ENCODE measurements at regions not wholly inside any gene's neighbourhood (a gene's known extent, or its start where the extent isn't known, plus 50 kb on each side); places are given as distances from the start of the nearest gene placed in this dataset.
"Not testable (repeated sequence)": the region's sequence is repeated elsewhere in the genome, so short reads cannot be mapped to it uniquely, and the experiment has no call there.

DNA sequence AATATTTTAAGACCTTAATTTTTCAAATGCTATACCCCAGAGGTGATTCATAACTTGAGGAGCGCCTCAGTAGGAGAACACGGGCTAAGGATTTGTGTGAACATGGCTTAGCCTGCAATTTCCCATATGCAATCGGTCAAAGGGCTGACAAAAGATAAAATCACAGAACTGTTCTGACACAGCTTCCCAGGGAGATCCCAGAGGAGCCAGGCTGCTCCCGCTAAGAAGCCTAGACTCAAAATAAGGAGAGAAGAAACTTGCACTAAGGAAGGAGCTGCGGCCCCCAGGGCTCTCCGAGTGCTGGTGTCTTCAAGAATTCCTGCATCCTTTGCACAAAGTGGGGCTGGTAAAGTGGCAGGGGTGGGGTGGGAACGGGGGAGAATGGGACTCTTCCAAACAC lies 106.3 kb upstream of the DLG1 start:
- no peak for DNase-seq

DNA sequence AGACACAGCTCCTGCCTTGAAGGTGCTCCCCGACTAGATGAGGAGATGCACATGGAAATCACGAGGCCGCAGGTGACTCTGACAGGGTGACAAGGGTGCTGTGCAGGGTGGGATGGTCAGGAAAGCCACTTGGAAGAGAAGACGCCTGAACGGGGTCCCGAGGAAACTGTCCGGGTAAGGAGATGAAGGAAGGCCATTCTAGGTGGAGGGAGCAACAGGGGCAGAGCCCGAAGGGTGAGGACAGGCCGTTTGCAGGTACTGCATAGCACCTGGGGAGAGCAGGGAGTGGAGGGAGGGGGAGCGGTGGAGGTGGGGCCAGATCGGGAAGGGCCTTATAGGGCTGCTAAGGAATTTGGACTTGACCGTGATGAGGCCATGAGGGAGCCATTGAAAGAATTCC lies 105.6 kb upstream of the DLG1 start:
- no peak for DNase-seq

DNA sequence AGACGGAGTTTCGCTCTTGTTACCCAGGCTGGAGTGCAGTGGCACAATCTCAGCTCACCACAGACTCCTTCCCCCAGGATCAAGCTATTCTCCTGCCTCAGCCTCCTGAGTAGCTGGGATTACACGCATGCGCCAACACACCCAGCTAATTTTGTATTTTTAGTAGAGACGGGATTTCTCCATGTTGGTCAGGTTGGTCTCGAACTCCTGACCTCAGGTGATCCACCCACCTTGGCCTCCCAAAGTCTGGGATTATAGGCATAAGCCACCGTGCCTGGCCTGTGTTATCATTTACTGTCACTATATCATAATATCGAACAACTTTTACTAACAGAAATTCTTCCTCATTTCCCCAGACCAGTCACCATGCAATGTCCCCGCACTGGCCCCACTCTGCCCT lies 104.0 kb upstream of the DLG1 start:
- peak; percentile 8 for DNase-seq

DNA sequence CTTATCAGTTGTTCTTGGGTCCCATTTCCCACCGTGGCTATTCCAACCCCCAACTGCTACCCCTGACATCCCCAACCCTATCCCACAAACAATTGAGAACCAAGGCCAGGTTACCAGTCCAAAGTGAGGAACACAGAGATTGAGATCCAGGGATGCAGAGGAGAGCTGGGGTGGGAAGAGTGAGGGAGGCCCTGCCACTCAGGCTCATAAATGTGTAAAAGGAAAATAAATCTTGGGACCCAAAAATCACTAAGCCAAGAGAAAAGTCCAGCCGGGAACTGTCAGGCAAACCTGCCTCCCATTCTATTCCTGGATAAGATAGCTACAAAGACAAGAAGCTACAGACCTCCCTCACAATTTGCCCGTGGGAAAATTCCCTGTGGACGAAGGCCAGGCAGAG lies 101.1 kb upstream of the DLG1 start:
- peak; percentile 13 for DNase-seq

DNA sequence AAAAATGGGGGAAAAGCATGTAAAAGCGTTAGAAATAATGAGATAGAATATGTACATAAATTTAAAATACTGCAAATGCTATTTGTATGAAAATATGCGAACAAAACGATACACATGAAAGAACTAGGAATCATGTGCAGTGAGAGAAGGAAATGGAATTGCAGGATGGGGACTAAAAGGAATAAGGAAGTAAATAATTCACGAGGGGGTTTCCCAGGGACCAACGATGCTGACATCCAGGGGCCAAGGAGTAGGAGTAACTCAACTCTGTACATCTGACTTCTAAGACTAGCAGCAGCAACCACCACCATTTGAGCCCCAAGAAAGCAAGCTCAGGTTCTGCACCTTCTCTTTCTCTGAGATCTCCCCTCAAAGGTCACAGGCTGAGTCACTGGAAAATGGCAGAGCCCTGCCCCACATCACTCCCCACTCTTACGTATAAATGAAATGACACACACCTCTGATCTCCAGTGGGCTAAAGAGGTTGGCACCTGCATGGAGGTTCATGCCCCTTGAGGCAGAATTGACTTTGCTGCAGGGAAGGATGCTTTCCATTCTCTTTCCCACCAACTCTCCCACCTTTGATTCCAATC lies 100.0 kb upstream of the DLG1 start:
- DNase-seq: no peak

DNA sequence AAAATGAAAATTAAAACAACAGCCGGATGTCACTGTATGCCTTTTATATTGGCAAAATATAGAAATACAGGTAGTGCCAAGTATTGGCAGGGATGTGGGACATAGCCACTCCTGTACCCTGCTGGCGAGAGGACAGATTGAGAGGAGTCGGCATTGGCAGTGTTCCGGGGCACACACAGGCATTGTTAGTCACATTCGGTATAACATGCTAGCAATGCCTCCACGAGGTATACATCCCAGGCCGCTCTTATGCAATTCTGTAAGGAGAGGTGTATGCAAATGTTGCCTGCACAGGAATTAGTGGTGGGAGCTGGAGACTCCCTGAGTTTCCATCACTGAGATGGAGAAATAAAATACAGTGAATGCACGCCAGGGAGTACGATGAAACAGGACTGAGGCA lies 99.4 kb upstream of the DLG1 start:
- DNase-seq: no peak

DNA sequence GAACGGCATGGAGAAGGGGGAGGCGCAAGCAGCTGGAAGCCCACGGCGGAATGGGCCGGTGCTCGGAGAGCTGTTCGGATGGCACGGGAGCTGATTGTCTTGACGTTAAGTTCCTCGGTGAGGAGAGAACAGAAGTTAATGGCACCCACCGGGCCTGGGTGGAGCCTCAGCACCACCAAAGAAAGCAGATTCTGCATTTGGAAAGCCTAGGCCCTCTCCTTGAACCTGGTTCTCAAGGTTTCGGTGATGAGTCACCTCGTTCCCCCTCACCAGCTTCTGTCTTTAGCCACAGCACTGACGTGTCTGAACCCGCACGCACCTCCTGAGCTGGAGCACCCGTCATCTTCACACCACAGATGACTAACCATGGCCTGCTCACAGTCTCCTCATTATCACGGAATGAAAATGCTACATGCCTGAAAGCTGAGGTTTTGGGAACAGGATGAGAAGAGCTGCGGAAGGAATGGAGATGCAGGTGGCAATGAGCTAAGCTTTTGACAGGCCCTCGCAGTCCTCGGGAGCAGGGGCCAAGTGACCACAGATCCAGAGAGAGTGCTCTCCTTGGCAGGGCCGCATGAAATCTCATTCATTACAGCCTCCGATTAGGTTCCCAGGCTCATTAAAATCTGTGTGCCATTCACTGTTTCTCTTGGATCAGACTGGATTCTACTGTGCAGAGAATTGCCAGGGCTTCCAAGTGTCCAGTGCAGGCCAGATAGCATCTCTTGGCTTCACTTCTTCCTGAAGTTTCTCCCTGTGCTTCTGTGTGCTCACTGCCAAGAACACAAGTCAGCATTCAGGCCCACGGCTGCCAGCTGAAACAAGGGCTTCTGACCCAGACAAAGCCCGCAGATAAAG lies 96.3 kb upstream of the DLG1 start:
- DNase-seq: peak; percentile 80

DNA sequence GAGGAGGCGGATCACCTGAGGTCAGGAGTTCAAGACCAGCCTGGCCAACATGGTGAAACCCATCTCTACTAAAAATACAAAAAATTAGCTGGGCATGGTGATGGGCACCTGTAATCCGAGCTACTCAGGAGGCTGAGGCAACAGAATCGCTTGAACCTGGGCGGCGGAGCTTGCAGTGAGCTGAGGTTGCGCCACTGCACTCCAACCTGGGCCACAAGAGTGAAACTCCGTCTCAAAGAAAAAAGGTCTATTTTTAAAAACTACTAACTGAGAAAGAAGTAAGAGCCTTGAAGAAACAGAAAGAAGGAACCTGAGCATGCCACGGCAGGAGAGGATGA lies 95.7 kb upstream of the DLG1 start:
- not testable (repeated sequence) for DNase-seq

DNA sequence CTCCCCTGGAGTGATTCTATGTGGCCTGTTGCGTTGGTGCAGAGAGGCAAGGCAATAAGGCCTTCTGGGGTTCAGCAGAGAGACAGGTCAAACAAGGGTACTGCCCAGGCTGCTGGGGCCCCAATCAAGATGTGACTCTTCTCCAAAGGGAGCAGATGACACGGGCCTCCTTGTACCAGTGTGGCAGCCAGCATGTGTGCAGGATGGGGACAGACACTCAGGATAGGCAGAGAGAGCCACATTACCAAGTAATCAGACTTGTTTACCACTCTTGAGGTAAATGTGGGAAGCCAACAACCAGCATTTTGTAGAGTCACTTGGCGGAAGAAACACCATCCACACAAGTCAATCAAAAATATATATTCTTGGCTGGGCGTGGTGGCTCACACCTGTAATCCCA lies 95.3 kb upstream of the DLG1 start:
- no peak for DNase-seq

DNA sequence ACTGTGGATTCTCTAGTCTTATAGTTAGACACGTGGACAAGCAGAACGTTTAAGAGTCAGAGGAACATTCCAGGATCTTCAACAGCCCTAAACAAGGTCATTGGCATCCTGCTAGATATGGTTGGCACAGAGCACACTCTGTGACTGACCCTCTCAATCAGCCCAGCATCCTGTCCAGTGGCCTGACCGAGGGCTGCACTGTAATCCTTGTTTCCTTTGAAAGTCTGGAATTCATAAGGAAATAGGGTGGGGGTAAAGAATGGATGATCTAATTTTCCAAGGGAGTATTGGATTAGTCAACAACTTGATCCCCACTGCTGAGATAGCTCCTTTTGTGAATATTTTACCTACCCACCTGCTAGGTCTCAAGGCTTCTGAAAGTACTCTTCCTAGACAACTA lies 94.5 kb upstream of the DLG1 start:
- no peak for DNase-seq

DNA sequence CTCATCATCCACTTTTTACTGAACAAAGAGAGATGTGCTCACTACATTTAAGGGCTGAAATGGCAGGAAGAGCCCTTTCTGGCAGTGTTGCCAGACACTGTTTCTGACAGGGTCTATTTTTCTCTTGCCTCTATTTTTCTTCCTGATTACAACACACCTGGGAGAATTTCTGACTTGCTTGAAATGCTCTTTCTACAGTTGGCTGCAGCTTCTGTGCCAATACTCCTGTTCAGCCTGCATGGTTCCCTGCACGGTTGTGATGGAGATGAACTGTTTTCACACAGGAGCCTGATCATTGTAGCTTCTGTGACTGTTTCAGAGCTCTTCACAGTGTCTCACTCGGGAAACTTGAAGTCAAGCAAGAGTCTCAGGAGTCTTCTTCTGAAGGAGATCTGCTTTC lies 83.0 kb upstream of the DLG1 start:
- DNase-seq: no peak

DNA sequence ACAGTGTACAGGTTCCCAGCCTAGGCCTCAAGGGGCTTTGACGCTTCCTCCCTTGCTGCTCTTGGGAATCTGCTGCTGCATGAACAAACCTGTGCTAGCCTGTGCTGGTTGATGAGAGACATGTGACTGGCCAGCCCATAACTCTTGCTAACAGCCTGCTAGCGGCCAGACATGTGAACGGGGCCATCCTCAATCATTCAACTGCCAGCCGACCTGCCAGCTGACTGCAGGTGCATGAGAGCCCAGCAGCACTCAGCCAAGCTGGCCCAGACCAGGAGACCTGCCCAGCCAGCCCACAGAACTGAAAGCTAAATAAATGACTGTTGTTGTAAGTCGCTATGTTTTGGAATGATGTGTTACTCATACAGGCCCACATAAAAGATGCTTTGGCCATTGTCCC lies 82.4 kb upstream of the DLG1 start:
- DNase-seq: no peak

DNA sequence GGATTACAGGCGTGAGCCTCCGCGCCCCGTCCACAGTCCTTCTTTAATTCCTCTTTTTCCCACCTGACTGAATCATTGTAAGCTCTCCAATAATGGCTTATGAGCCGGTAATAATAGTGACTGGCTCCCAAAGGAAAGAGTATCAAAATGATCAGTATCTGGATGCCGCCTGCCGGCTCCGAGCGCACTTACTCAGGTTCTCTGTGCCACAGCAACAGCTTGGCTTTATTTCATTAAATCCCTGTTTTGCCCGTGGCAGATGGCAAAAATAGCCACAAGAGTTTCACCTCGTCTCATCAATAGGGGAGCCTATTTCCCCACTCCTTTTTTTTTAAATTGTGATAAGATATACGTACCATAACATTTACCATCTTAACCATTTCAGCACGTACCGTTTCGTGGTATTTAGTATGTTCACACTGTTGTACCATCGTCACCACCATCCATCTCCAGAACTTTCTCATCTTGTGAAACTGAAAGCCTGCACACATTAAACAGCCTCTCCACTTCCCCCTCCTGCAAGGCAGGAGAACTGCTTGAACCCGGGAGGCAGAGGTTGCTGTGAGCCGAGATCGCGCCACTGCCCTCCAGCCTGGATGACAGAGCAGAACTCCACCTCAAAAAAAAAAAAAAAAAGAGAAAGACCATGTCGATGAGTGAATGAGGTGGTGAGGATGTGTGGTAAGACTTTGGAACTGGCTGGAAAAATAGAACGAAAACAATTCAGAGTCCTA lies 80.7 kb upstream of the DLG1 start:
- no peak for DNase-seq

DNA sequence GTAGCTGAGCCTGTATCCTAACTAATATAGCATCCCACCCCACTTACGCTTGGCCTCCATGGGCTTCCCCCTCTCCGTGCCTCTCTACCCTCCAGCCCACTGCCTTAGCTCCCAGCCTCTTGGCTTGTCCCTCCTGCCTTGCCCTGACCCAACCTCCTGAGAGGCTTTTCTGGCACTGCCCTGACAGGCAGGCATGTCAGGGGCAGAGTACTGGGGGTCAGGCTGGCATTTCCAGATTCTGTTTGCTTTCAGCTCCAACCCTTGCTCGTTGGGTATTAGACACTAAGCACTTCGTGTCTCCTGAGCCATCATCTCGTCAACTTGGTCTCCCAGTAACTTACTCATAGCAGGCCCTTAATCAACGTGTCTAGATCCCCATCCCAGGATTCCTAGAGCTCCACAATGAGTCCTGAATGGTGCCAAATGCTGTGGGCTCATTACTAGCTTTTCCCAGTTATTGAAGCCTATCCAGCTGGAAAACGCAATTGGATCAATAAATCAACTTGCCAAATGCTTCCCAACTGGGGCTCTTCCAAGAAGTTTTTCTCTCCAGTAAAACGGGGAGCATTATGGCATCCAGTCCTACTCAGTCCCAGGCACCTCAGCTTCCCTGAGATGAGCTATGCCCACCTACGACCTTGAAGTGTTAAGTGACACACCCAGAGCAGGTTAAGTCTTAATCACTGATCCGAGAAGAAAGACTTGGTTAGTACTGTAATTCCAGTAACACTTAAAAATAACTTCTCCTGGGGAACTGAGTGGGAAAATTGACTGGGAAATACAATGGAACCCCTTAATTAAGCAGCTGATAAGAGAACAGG lies 78.5 kb upstream of the DLG1 start:
- no peak for DNase-seq

DNA sequence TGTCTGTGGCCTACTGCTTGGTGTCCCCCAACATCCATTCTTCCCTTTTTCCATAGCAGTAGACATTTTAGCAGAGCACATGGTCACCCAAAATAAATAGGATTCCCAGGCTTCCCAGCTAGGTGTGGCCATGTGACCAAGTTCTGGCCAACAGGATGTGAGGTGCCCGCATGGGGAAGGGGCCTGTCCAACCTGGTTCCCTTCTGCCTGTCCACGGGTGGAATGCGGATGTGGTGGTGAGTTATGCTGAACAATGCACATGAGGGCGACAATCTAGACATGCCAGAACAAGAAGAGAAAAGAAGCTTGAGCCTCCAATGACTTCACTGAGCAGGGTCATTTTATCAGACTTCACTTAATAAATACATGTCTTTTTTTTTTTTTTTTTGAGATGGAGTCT lies 77.6 kb upstream of the DLG1 start:
- no peak for DNase-seq

DNA sequence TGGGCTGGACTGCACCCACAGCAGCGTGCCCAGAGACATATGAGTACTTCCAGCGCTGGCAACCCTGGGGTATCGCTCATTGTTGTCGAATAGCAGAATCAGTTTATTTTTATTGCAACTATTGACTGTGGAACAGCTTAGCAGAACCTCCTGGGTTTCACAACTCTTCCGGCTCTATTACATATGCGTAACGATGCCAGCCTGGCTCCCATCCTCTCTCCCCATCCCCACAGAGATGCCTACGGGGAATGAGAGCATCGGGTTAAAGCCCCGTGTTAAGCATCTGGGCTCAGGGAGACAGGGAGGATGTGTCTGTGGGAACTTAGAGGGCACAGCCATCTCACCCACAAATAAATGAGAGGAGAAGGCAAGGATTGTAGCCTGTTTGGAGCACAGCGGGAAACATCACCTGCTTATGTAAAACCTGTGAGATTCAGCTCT lies 76.6 kb upstream of the DLG1 start:
- no peak for DNase-seq

DNA sequence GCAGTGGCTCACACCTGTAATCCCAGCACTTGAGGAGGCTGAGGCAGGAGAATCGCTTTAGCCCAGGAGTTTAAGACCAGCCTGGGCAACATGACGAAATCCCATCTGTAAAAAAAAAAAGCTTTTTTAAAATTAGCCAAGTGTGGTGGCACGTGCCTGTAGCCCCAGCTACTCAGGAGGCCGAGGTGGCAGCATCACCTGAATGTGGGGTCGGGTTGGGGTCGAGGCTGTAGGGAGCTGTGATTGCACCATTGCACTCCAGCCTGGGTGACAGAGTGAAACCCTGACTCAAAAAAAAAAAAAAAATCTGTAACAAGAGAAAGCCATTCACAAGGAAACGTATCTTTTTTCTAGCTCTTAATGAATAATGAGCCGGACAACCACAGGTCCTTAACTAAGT lies 74.7 kb upstream of the DLG1 start:
- DNase-seq: peak; percentile 25

DNA sequence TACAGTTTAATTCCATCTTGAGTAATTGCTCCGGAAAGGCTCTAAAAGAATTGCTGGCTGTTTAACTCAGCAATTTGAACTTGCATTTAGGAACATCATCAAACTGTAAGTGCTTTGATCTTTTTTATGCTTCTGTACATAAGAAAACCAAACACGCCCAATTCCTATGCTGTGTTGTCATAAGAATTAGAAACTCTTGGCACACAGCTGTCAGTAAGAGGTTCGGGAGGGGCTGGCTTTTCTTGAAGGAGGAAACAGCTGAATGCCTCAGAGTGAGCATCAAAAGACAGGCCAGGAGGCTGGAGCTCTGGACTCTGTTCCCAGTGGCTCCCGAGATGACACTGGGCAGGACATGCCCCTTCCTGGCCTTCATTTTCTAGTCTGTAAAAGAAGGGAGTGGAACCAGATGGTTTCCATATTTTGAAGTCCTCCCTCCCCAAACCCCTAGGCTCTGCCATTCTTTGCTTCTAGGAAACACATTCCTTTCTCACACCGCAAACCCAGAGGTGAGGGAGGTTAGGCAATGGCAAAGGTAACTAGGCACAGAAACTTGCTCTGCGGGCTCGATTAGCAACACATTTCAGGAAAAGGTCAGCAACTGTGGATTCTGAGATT lies 73.7 kb upstream of the DLG1 start:
- DNase-seq: no peak

DNA sequence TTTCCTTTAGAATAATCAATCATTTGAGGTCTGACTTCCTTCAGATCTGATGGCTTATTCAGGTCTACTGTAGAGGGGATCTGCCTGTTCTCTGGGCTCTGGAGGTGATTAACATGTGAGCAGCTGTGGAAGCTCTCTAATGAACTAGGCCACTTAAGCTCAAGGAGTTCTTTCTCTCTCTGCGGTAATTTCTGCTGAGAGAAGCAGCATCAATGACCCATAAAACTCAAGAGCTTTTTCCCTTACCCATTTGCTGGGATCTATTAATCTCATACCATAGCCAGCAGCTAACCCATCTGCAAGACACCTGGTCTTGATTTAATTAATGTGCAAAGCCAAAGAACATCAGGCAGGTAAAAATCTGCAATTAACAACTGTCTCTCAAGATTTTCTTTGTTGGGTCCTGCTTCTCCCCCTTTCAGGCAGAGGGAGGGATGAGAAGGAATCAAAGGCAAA lies 73.2 kb upstream of the DLG1 start:
- DNase-seq: no peak

DNA sequence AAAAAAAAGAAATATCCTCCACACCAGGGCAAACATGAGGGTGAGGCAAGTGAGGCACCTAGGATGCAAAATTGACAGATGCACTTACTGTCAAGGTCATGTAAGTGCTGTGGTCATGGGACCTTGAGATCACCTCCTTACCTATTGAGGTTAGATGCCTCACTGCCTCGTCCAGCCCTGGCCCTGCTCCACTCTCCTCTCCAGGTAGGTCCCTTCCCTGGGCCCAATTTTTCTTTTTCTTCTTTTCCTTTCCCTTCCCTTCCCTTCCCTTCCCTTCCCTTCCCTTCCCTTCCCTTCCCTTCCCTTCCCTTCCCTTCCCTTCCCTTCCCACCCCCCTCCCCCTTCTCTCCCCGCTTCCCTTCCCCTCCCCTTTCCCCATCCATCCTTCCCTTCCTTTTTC lies 71.1 kb upstream of the DLG1 start:
- no peak for DNase-seq

DNA sequence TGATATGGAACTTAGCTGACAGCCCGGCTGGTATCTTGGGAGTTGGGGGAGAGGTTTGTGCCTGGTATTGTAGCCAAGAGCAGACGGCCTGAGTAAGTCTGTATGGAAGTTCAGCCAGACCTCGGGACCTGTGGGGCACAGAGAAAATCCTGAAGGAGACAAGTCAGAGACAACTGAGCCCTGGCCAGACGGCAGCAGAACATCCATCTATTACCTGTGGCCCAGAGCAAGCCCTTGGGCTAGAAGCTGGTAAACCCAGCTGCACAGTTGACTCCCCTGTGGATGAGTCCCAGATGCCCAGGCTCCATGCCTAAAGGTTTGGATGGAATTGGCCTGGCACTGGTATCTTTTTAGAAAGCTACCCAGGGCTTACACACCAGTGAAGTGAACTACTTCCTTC lies 70.4 kb upstream of the DLG1 start:
- no peak for DNase-seq

DNA sequence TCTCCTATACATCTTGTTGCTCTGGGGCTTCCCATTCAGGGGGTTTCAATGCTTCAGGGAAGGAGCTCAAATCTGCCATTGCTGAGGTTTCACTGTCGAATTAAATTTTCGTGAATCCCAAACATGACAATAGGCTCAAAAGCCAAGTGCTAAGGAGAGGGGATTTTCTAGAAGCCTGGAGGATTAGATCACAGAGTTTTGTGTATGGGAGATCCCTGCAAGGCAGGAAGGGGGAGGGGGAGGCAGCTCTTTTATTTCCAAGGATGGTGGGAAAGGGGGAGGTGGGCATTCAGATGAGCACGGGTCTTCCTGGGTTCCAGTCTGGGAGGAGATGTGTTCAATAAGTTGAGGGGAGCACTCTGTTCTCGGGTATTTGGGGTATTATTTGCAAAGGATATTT lies 69.9 kb upstream of the DLG1 start:
- DNase-seq: no peak

Data from activated effector memory CD4-positive, alpha-beta T cell treated with anti-CD3 and anti-CD28 coated beads, Interleukin-2, amount 50 U/mL, for 16 hours (primary cell).